ENCODE measurements at regions not wholly inside any gene's neighbourhood (a gene's known extent, or its start where the extent isn't known, plus 50 kb on each side); places are given as distances from the start of the nearest gene placed in this dataset.

DNA sequence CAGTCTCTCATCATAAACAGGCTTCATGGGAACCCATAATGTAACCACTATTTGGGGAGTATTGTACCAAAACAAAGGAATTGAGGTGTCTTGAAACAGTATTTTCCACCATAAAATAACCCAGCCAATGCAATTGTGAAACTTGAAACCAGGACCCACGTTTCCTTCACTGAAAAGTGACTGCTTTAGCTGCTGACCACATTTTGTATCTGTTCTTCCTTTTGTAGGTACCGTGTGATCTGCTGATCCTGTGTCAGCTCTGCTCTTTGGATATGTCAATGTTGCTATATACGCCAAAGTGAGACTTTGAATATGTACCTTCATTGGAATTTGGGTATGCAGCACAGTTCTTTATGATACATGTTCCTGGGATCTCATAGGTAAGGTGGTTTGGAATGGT lies 95.1 kb upstream of the CNTN1 start:
- TF ChIP-seq POLR2AphosphoS5 (IDR thresholded peaks at IDR 0.05; ENCODE audit: low read depth, low read length): no peak
- TF ChIP-seq TAF1 (IDR thresholded peaks at IDR 0.05; ENCODE audit: low read depth, low read length): no peak
- TF ChIP-seq POLR2A (IDR thresholded peaks at IDR 0.05; ENCODE audit: low read depth, low read length): no peak

Measured in GM12891 (cell line).